Testis (tissue), 2 donors: ENCODE measurements at regions not wholly inside any gene's neighbourhood (a gene's known extent, or its start where the extent isn't known, plus 50 kb on each side); places are given as distances from the start of the nearest gene placed in this dataset.

ENCODE experiments used
- DNase-seq: peaks from one replicate; pipeline ENCODE4 v3.0.0-alpha.2; 2019
- H3K27ac ChIP-seq, 2 donors: fragments of 200-600 bp; sonication (generic); one replicate each; pipeline ENCODE4 v1.5.1; 2019
- H3K27me3 ChIP-seq: fragments of 200-600 bp; sonication (generic); one replicate; pipeline ENCODE4 v1.5.1; 2019
- H3K36me3 ChIP-seq: fragments of 200-600 bp; sonication (generic); one replicate; pipeline ENCODE4 v1.5.1; 2017; ENCODE audit warnings: low read depth; ENCODE audit errors: missing control alignments
- H3K4me1 ChIP-seq: fragments of 200-600 bp; sonication (generic); one replicate; pipeline ENCODE4 v1.5.1; 2019
- H3K4me3 ChIP-seq, 2 donors: fragments of 200-600 bp; sonication (generic); one replicate each; pipeline ENCODE4 v1.5.1; 2017 to 2019
- H3K9me3 ChIP-seq: fragments of 200-600 bp; sonication (generic); one replicate; pipeline ENCODE4 v1.5.1; 2017
- CTCF ChIP-seq, 3 experiments: fragments of 450-650 bp in 2 of 3; fragments of 200-600 bp in 1 of 3; sonication (generic) in 1 of 3; IDR thresholded peaks; one replicate each; pipeline ENCODE4 v1.5.1; 2016 to 2019; ENCODE audit warnings: antibody characterized with exemption in 3 of 3, mild to moderate bottlenecking in 2 of 3, moderate library complexity in 1 of 3
- POLR2A ChIP-seq: fragments of 450-650 bp; IDR thresholded peaks from one replicate; pipeline ENCODE4 v1.6.1; 2017; ENCODE audit warnings: antibody characterized with exemption, mild to moderate bottlenecking, moderate library complexity
- WGBS, 2 donors: methylation state at CpG; one replicate each; pipeline ENCODE4 v1.1.5; 2018; 5-methylcytosine and 5-hydroxymethylcytosine counted together
- intact Hi-C: fragments of 100-400 bp; cut with DNase I; formaldehyde crosslinking; loops from one replicate; pipeline ENCODE4 v1.15.1; 2023; ENCODE audit warnings: low total_unique reads

GRCh38 chr10:7028809-7029166 lies 382.0 kb downstream of the SFMBT2 start:
- WGBS, 2 donors: 74 to 92% methylated on average over 1 of the region's 1 CpG
- no peaks in the 10 kb centered on the region for H3K36me3 ChIP-seq
- DNase-seq: no peak
- H3K4me1 ChIP-seq: no peaks in the 10 kb centered on the region
- H3K9me3 ChIP-seq: no peaks in the 10 kb centered on the region
- H3K4me3 ChIP-seq: no peak overlapping the region
- H3K27me3 ChIP-seq: no peaks in the 10 kb centered on the region
- no peak for TF ChIP-seq CTCF (IDR thresholded peaks at IDR 0.05)
- TF ChIP-seq POLR2A: no peak
- H3K27ac ChIP-seq: no peak overlapping the region
- intact Hi-C loops: no loop called here

GRCh38 chr10:7027913-7028808 lies 382.7 kb downstream of the SFMBT2 start:
- no peak overlapping the region for H3K27ac ChIP-seq
- no peaks in the 10 kb centered on the region for H3K4me1 ChIP-seq
- H3K4me3 ChIP-seq: no peak overlapping the region
- H3K27me3 ChIP-seq: no peaks in the 10 kb centered on the region
- 79 to 80% methylated on average over 7 of the region's 7 CpGs for WGBS, 2 donors
- intact Hi-C loops: no loop called here
- no peaks in the 10 kb centered on the region for H3K36me3 ChIP-seq
- DNase-seq: no peak
- H3K9me3 ChIP-seq: no peaks in the 10 kb centered on the region
- no peak for TF ChIP-seq CTCF (IDR thresholded peaks at IDR 0.05)
- no peak for TF ChIP-seq POLR2A

GRCh38 chr10:7027237-7027912 lies 383.5 kb downstream of the SFMBT2 start:
- Histone ChIP-seq H3K27me3 (no peaks in the 10 kb centered on the region), H3K4me3 (no peak overlapping the region), H3K9me3 (no peaks in the 10 kb centered on the region), H3K36me3 (no peaks in the 10 kb centered on the region), H3K4me1 (no peaks in the 10 kb centered on the region), H3K27ac (no peak overlapping the region)
- WGBS, 2 donors: 72 to 75% methylated on average over 4 of the region's 4 CpGs
- intact Hi-C loops: no loop called here
- TF ChIP-seq CTCF (IDR thresholded peaks at IDR 0.05): no peak
- TF ChIP-seq POLR2A: no peak
- DNase-seq: no peak

- H3K27ac ChIP-seq: no peak overlapping the region
- no peaks in the 10 kb centered on the region for H3K27me3 ChIP-seq
- TF ChIP-seq CTCF (IDR thresholded peaks at IDR 0.05) (no peak), POLR2A (no peak)
- H3K36me3 ChIP-seq: no peaks in the 10 kb centered on the region
- DNase-seq: no peak
- no peak overlapping the region for H3K4me3 ChIP-seq
- H3K4me1 ChIP-seq: no peaks in the 10 kb centered on the region
- no peaks in the 10 kb centered on the region for H3K9me3 ChIP-seq
- WGBS, 2 donors: 93 to 97% methylated on average over 4 of the region's 4 CpGs
- intact Hi-C loops: no loop called here
Observed at GRCh38 chr10:7026818-7027217, 384.0 kb downstream of the SFMBT2 start.
